ENCODE measurements at regions not wholly inside any gene's neighbourhood (a gene's known extent, or its start where the extent isn't known, plus 50 kb on each side); places are given as distances from the start of the nearest gene placed in this dataset.

DNA sequence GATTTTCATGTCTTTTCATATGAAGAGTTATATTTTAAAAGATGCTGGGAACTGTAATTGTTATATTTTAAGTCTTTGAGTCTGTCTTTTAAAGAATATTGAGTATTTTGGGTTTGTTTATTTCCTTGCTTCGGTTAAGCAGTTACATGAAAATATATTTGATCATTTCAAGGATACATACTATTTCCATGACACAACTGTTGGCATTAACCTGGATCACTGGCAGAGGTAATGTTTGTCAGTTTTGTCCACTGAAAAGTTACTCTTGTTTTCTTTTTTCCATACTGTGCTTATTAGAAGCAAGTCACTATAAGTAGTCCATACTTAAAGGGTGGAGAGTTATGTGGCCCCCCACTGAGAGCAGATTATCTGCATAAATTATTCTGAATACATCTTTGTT lies 1142.0 kb upstream of the TMEFF2 start:
- H3K27ac ChIP-seq, result no peak overlapping the region
- no peak for DNase-seq
- TF ChIP-seq, protein P1, sequence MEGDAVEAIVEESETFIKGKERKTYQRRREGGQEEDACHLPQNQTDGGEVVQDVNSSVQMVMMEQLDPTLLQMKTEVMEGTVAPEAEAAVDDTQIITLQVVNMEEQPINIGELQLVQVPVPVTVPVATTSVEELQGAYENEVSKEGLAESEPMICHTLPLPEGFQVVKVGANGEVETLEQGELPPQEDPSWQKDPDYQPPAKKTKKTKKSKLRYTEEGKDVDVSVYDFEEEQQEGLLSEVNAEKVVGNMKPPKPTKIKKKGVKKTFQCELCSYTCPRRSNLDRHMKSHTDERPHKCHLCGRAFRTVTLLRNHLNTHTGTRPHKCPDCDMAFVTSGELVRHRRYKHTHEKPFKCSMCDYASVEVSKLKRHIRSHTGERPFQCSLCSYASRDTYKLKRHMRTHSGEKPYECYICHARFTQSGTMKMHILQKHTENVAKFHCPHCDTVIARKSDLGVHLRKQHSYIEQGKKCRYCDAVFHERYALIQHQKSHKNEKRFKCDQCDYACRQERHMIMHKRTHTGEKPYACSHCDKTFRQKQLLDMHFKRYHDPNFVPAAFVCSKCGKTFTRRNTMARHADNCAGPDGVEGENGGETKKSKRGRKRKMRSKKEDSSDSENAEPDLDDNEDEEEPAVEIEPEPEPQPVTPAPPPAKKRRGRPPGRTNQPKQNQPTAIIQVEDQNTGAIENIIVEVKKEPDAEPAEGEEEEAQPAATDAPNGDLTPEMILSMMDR (IDR thresholded peaks at IDR 0.05), result no peak
- H3K36me3 ChIP-seq, result no peaks in the 10 kb centered on the region
- no peaks in the 10 kb centered on the region for H3K4me1 ChIP-seq
- H3K27me3 ChIP-seq, result no peaks in the 10 kb centered on the region
- no peak overlapping the region for H3K4me3 ChIP-seq
- intact Hi-C loops (cut with DNase I), result no loop called here
- ATAC-seq, result no peak
- H3K9me3 ChIP-seq, result no peaks in the 10 kb centered on the region

DNA sequence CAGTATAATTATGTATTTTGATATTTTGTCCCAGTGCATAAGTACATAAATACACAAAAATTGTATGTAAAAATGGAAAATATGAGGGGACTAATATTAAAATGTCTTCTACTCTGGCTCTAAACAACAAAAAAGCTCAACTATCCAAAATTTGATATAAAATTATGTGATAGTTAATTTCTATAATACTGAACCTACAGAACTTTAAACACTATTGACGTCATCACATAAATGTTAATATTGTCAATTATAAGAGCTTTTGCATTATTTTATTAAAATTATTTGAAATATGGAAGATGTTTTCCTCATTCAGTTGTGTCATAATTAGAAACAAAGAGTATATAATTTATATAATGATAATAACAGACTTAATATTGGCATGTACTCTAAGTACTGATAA lies 1139.7 kb upstream of the TMEFF2 start:
- Histone ChIP-seq H3K36me3 (no peaks in the 10 kb centered on the region), H3K4me3 (no peak overlapping the region), H3K9me3 (no peaks in the 10 kb centered on the region), H3K4me1 (no peaks in the 10 kb centered on the region), H3K27me3 (no peaks in the 10 kb centered on the region), H3K27ac (no peak overlapping the region)
- TF ChIP-seq, protein P1 (IDR thresholded peaks at IDR 0.05), result no peak
- DNase-seq (no peak), ATAC-seq (no peak)
- intact Hi-C loops (cut with DNase I), result no loop called here

DNA sequence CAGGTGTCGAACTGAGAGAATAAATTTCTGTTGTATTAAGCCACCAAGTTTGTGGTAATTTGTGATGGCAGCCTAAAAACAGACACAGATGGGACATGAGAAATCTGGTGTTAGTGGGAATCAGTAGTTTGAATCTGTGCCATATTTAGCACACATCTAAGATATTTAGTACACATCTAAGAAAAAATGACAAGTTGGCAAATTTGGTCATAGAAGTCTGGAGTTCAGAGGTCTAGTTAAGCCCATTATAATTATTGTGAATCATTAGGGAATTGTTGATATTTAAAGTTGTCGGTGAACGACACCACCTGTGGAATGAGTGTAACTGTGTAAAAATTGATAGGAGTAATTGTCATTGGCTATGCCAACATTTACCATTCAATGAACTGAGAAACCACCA lies 1138.8 kb upstream of the TMEFF2 start:
- ATAC-seq (no peak), DNase-seq (no peak)
- Histone ChIP-seq H3K36me3 (no peaks in the 10 kb centered on the region), H3K9me3 (no peaks in the 10 kb centered on the region), H3K27ac (no peak overlapping the region), H3K27me3 (no peaks in the 10 kb centered on the region), H3K4me3 (no peak overlapping the region), H3K4me1 (no peaks in the 10 kb centered on the region)
- TF ChIP-seq, protein P1 (IDR thresholded peaks at IDR 0.05), result no peak
- intact Hi-C loops (cut with DNase I), result no loop called here

DNA sequence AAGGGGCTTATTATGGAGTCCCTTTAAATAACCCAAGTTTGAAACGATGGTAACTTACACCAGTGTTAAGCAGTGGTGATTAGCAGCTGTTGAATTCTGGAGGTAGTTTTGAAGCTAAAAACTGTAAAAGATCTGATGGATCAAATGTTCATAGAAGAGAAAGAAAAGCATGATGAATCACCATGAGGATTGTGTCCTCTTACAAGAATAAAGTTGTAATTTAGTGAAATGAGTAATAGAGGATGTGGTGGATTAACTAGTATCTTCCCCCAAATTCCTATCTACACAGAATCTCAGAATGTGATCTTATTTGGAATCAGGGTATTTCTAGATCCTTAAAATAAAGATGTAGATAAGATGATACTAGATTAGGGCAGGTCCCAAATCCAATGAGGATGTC lies 1138.2 kb upstream of the TMEFF2 start:
- no peaks in the 10 kb centered on the region for H3K36me3 ChIP-seq
- H3K27me3 ChIP-seq, result no peaks in the 10 kb centered on the region
- no peaks in the 10 kb centered on the region for H3K9me3 ChIP-seq
- DNase-seq (no peak), ATAC-seq (no peak)
- no peak overlapping the region for H3K27ac ChIP-seq
- H3K4me3 ChIP-seq, result no peak overlapping the region
- intact Hi-C loops (cut with DNase I), result no loop called here
- H3K4me1 ChIP-seq, result no peaks in the 10 kb centered on the region
- TF ChIP-seq, protein P1 (IDR thresholded peaks at IDR 0.05), result no peak

DNA sequence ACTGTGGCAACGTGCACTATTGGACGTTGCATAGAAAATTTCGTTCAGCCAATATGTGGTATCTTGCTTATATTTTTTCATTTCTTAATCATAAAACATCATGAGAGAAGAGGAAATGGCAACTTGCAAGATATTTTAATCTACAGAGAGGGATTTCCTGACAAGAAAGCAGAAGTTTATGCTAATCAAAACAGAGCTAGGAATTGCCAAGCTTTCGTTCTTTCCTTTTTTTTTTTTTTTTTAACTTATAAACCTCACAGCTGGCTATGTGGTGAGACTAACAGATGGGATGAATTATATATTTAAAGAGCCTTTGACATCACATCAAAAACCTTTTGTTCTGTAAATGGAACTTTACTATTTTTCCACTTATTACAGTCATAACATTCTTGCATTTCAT lies 1136.9 kb upstream of the TMEFF2 start:
- ATAC-seq, result no peak
- Histone ChIP-seq H3K36me3 (no peaks in the 10 kb centered on the region), H3K27ac (no peak overlapping the region), H3K9me3 (no peaks in the 10 kb centered on the region), H3K4me1 (no peaks in the 10 kb centered on the region), H3K4me3 (no peak overlapping the region), H3K27me3 (no peaks in the 10 kb centered on the region)
- DNase-seq, result no peak
- intact Hi-C loops (cut with DNase I), result no loop called here
- TF ChIP-seq, protein P1 (IDR thresholded peaks at IDR 0.05), result no peak

Data from left lung (tissue), 4 donors.